Trophoblast cell (in vitro differentiated cells and primary cell): ENCODE measurements at regions not wholly inside any gene's neighbourhood (a gene's known extent, or its start where the extent isn't known, plus 50 kb on each side); places are given as distances from the start of the nearest gene placed in this dataset.

Experiments
- DNase-seq, 2 donors: peaks; one replicate each; pipeline ENCODE4 v3.0.0-alpha.2; 2016
- H2AFZ ChIP-seq: 2 replicates; pipeline ENCODE4 v1.6.1; 2013; ENCODE audit warnings: low read length, moderate library complexity, mild to moderate bottlenecking; ENCODE audit not compliant: insufficient read depth, poor library complexity
- H2AK5ac ChIP-seq: 2 replicates; pipeline ENCODE4 v1.6.1; 2013; ENCODE audit warnings: mild to moderate bottlenecking, low read length
- H2BK120ac ChIP-seq: 2 replicates; pipeline ENCODE4 v1.6.1; 2013; ENCODE audit warnings: low read length, mild to moderate bottlenecking, moderate library complexity; ENCODE audit not compliant: insufficient read depth, poor library complexity
- H2BK12ac ChIP-seq: 2 replicates; pipeline ENCODE4 v1.6.1; 2013; ENCODE audit warnings: mild to moderate bottlenecking, low read length, moderate library complexity
- H2BK5ac ChIP-seq: 2 replicates; pipeline ENCODE4 v1.6.1; 2013; ENCODE audit warnings: low read length, low read depth, moderate library complexity, mild to moderate bottlenecking; ENCODE audit not compliant: poor library complexity
- H3K14ac ChIP-seq: 2 replicates; pipeline ENCODE4 v1.6.1; 2013; ENCODE audit warnings: mild to moderate bottlenecking, low read length
- H3K18ac ChIP-seq: 2 replicates; pipeline ENCODE4 v1.6.1; 2013; ENCODE audit warnings: mild to moderate bottlenecking, low read length
- H3K23ac ChIP-seq: 2 replicates; pipeline ENCODE4 v1.6.1; 2013; ENCODE audit warnings: low read length
- H3K27ac ChIP-seq: 2 replicates; pipeline ENCODE4 v1.5.1; 2013; ENCODE audit warnings: low read depth, mild to moderate bottlenecking, inconsistent platforms, low read length, moderate library complexity
- H3K27me3 ChIP-seq: 2 replicates; pipeline ENCODE4 v1.6.1; 2013; ENCODE audit warnings: inconsistent platforms, mild to moderate bottlenecking, low read length, moderate library complexity; ENCODE audit not compliant: insufficient read depth
- H3K36me3 ChIP-seq, 2 experiments: 1 replicate in 1 of 2; 2 replicates in 1 of 2; pipeline ENCODE4 v1.6.1; 2013; ENCODE audit warnings: low read length in 2 of 2, mild to moderate bottlenecking in 2 of 2, moderate library complexity in 1 of 2; ENCODE audit not compliant: insufficient read depth in 2 of 2, control insufficient read depth in 1 of 2
- H3K4ac ChIP-seq: 2 replicates; pipeline ENCODE4 v1.6.1; 2013; ENCODE audit warnings: low read depth, mild to moderate bottlenecking, low read length, moderate library complexity
- H3K4me1 ChIP-seq, 2 experiments: 1 replicate in 1 of 2; 2 replicates in 1 of 2; pipeline ENCODE4 v1.6.1; 2013; ENCODE audit warnings: low read length in 2 of 2, mild to moderate bottlenecking in 2 of 2, moderate library complexity in 1 of 2; ENCODE audit not compliant: insufficient read depth in 2 of 2, control insufficient read depth in 1 of 2
- H3K4me2 ChIP-seq: 2 replicates; pipeline ENCODE4 v1.6.1; 2013; ENCODE audit warnings: inconsistent platforms, mild to moderate bottlenecking, low read length, moderate library complexity
- H3K4me3 ChIP-seq: 2 replicates; pipeline ENCODE4 v1.5.1; 2013; ENCODE audit warnings: mild to moderate bottlenecking, low read depth, low read length, inconsistent platforms
- H3K79me1 ChIP-seq: one replicate; pipeline ENCODE4 v1.6.1; 2013; ENCODE audit warnings: low read length
- H3K79me2 ChIP-seq: 2 replicates; pipeline ENCODE4 v1.6.1; 2013; ENCODE audit warnings: low read length, mild to moderate bottlenecking; ENCODE audit not compliant: control insufficient read depth, insufficient read depth, poor library complexity
- H3K9ac ChIP-seq: 2 replicates; pipeline ENCODE4 v1.6.1; 2013; ENCODE audit warnings: mild to moderate bottlenecking, low read length
- H3K9me3 ChIP-seq: 2 replicates; pipeline ENCODE4 v1.6.1; 2013; ENCODE audit warnings: low read depth, mild to moderate bottlenecking, control low read depth, inconsistent platforms, low read length; ENCODE audit not compliant: insufficient read depth
- H4K12ac ChIP-seq: 2 replicates; pipeline ENCODE4 v1.6.1; 2013; ENCODE audit warnings: low read depth, mild to moderate bottlenecking, low read length, moderate library complexity
- H4K8ac ChIP-seq: 2 replicates; pipeline ENCODE4 v1.6.1; 2013; ENCODE audit warnings: low read depth, mild to moderate bottlenecking, low read length, moderate library complexity
- H4K91ac ChIP-seq: one replicate; pipeline ENCODE4 v1.6.1; 2013; ENCODE audit warnings: low read depth, mild to moderate bottlenecking, low read length, moderate library complexity
- WGBS: extraction: QIAGEN DNeasy Blood & Tissue Kit; methylation state at CpG from one replicate; pipeline ENCODE4 v1.1.7; 2013; ENCODE audit warnings: missing lambda C conversion rate; ENCODE audit not compliant: insufficient read length, insufficient coverage; ENCODE audit errors: extremely low coverage; 5-methylcytosine and 5-hydroxymethylcytosine counted together

GRCh38 chr19:28307963-28308362 lies 905.0 kb downstream of the UQCRFS1 start:
- H2BK120ac ChIP-seq, result no peak overlapping the region
- H4K8ac ChIP-seq, result no peak overlapping the region
- no peak overlapping the region for H2BK5ac ChIP-seq
- H3K4ac ChIP-seq, result no peak overlapping the region
- H3K18ac ChIP-seq, result no peak overlapping the region
- H3K9ac ChIP-seq, result no peak overlapping the region
- WGBS, result no CpG with 5 or more reads among the region's 1 CpG
- no peaks in the 10 kb centered on the region for H3K9me3 ChIP-seq
- no peak for DNase-seq
- H3K79me1 ChIP-seq, result no peaks in the 10 kb centered on the region
- no peaks in the 10 kb centered on the region for H3K79me2 ChIP-seq
- no peaks in the 10 kb centered on the region for H3K27me3 ChIP-seq
- no peak overlapping the region for H3K27ac ChIP-seq
- H3K36me3 ChIP-seq, result no peaks in the 10 kb centered on the region
- H2BK12ac ChIP-seq, result no peak overlapping the region
- no peak overlapping the region for H3K4me2 ChIP-seq
- H4K12ac ChIP-seq, result no peak overlapping the region
- H4K91ac ChIP-seq, result no peak overlapping the region
- H3K14ac ChIP-seq, result no peak overlapping the region
- no peak overlapping the region for H3K4me3 ChIP-seq
- H2AFZ ChIP-seq, result no peak overlapping the region
- H3K4me1 ChIP-seq, result no peaks in the 10 kb centered on the region
- no peak overlapping the region for H3K23ac ChIP-seq
- no peak overlapping the region for H2AK5ac ChIP-seq

- H3K4me2 ChIP-seq, result no peak overlapping the region
- no peak overlapping the region for H3K9ac ChIP-seq
- H3K4me3 ChIP-seq, result no peak overlapping the region
- H3K4me1 ChIP-seq, result no peaks in the 10 kb centered on the region
- DNase-seq, result no peak
- no peak overlapping the region for H3K4ac ChIP-seq
- H2BK12ac ChIP-seq, result no peak overlapping the region
- no peak overlapping the region for H3K14ac ChIP-seq
- no peaks in the 10 kb centered on the region for H3K27me3 ChIP-seq
- no peak overlapping the region for H4K12ac ChIP-seq
- WGBS, result no CpG with 5 or more reads among the region's 2 CpGs
- no peak overlapping the region for H2BK5ac ChIP-seq
- no peak overlapping the region for H4K8ac ChIP-seq
- no peaks in the 10 kb centered on the region for H3K9me3 ChIP-seq
- no peaks in the 10 kb centered on the region for H3K79me1 ChIP-seq
- no peak overlapping the region for H2AFZ ChIP-seq
- H2BK120ac ChIP-seq, result no peak overlapping the region
- H3K23ac ChIP-seq, result no peak overlapping the region
- no peak overlapping the region for H2AK5ac ChIP-seq
- no peak overlapping the region for H4K91ac ChIP-seq
- no peaks in the 10 kb centered on the region for H3K79me2 ChIP-seq
- no peak overlapping the region for H3K27ac ChIP-seq
- H3K36me3 ChIP-seq, result no peaks in the 10 kb centered on the region
- no peak overlapping the region for H3K18ac ChIP-seq
Measured at GRCh38 chr19:28307487-28307886, 905.5 kb downstream of the UQCRFS1 start.

GRCh38 chr19:28305513-28305912 lies 907.4 kb downstream of the UQCRFS1 start:
- no peak overlapping the region for H4K8ac ChIP-seq
- no peaks in the 10 kb centered on the region for H3K27me3 ChIP-seq
- no peak overlapping the region for H3K4me3 ChIP-seq
- DNase-seq, result no peak
- no peak overlapping the region for H2BK12ac ChIP-seq
- no peak overlapping the region for H4K91ac ChIP-seq
- H2BK5ac ChIP-seq, result no peak overlapping the region
- H3K36me3 ChIP-seq, result no peaks in the 10 kb centered on the region
- no peak overlapping the region for H2BK120ac ChIP-seq
- H3K18ac ChIP-seq, result no peak overlapping the region
- no peak overlapping the region for H3K4ac ChIP-seq
- no peak overlapping the region for H3K27ac ChIP-seq
- H4K12ac ChIP-seq, result no peak overlapping the region
- H2AK5ac ChIP-seq, result no peak overlapping the region
- H3K9ac ChIP-seq, result no peak overlapping the region
- no peak overlapping the region for H3K14ac ChIP-seq
- no peaks in the 10 kb centered on the region for H3K79me2 ChIP-seq
- no peaks in the 10 kb centered on the region for H3K9me3 ChIP-seq
- no CpG with 5 or more reads among the region's 4 CpGs for WGBS
- no peaks in the 10 kb centered on the region for H3K79me1 ChIP-seq
- H3K4me1 ChIP-seq, result no peaks in the 10 kb centered on the region
- no peak overlapping the region for H2AFZ ChIP-seq
- no peak overlapping the region for H3K23ac ChIP-seq
- no peak overlapping the region for H3K4me2 ChIP-seq

- Histone ChIP-seq H4K12ac (no peak overlapping the region), H3K4me3 (no peak overlapping the region), H3K36me3 (no peaks in the 10 kb centered on the region), H3K79me1 (no peaks in the 10 kb centered on the region), H3K9me3 (no peaks in the 10 kb centered on the region), H3K18ac (no peak overlapping the region), H2AFZ (no peak overlapping the region), H4K91ac (no peak overlapping the region), H3K79me2 (peaks cover 1% of the 10 kb centered on the region), H2BK120ac (no peak overlapping the region), H3K4me2 (no peak overlapping the region), H3K9ac (no peak overlapping the region), H3K4me1 (peaks cover 2 to 4% of the 10 kb centered on the region in 2 experiments), H2BK12ac (no peak overlapping the region), H3K27me3 (no peaks in the 10 kb centered on the region), H3K27ac (no peak overlapping the region), H2AK5ac (no peak overlapping the region), H3K23ac (no peak overlapping the region), H4K8ac (no peak overlapping the region), H2BK5ac (no peak overlapping the region), H3K14ac (no peak overlapping the region), H3K4ac (no peak overlapping the region)
- WGBS, result no CpG with 5 or more reads among the region's 7 CpGs
- DNase-seq, result no peak
Measured at GRCh38 chr19:28303502-28303901, 909.4 kb downstream of the UQCRFS1 start.
